Endothelial cell of umbilical vein (primary cell): ENCODE measurements at regions not wholly inside any gene's neighbourhood (a gene's known extent, or its start where the extent isn't known, plus 50 kb on each side); places are given as distances from the start of the nearest gene placed in this dataset.

Experiments used
- BruUV-seq: library from RNA; stranded (reverse); fragments of 400-500 nt; replicated peaks from 2 replicates; lab custom pipeline; 2021; lab: Mats Ljungman, UMichigan
- CTCF ChIA-PET: fragments of 300-600, 350-600 bp; sonication (Branson Sonifier 250); formaldehyde crosslinking; loops from one replicate; lab custom pipeline; 2021; ENCODE audit warnings: antibody characterized with exemption, inconsistent platforms; lab: Charles Lee
- POLR2A ChIA-PET: fragments of 300-600, 350-600 bp; sonication (Branson Sonifier 250); formaldehyde crosslinking; loops from one replicate; lab custom pipeline; 2021; ENCODE audit warnings: antibody characterized with exemption, inconsistent platforms; lab: Charles Lee
- DNase-seq: peaks from one replicate; pipeline ENCODE4 v3.0.0-alpha.2; 2011; ENCODE audit warnings: low read depth, low spot score
- FAIRE-seq: peaks from 2 replicates; lab custom pipeline; 2011; peaks lifted over from hg19 to GRCh38; lab: Jason Lieb, UNC
- H2AFZ ChIP-seq: 2 replicates; pipeline ENCODE4 v1.6.0; 2012; ENCODE audit warnings: low read depth, low read length, control low read depth, inconsistent platforms
- H3K27ac ChIP-seq: 2 replicates; pipeline ENCODE4 v1.5.1; 2011; ENCODE audit warnings: low read depth, mild to moderate bottlenecking, control low read depth, low read length, moderate library complexity; ENCODE audit not compliant: insufficient read depth
- H3K27me3 ChIP-seq, 2 experiments: 2 replicates each; pipeline versions ENCODE4 v1.6.0 to v1.6.1; 2011; ENCODE audit warnings: low read length in 2 of 2, mixed read lengths in 1 of 2; ENCODE audit not compliant: control insufficient read depth in 2 of 2, insufficient read depth in 2 of 2
- H3K36me3 ChIP-seq, 2 experiments: 2 replicates in 1 of 2; 3 replicates in 1 of 2; pipeline ENCODE4 v1.5.1; 2011; ENCODE audit warnings: low read length in 2 of 2, mild to moderate bottlenecking in 1 of 2, moderate library complexity in 1 of 2; ENCODE audit not compliant: control insufficient read depth in 2 of 2, insufficient read depth in 2 of 2; ENCODE audit errors: extremely low read depth in 1 of 2
- H3K4me1 ChIP-seq: 3 replicates; pipeline ENCODE4 v1.5.1; 2011; ENCODE audit warnings: mild to moderate bottlenecking, low read length; ENCODE audit not compliant: control insufficient read depth, insufficient read depth; ENCODE audit errors: extremely low read depth
- H3K4me2 ChIP-seq: 2 replicates; pipeline ENCODE4 v1.6.1; 2011; ENCODE audit warnings: low read length, control low read depth, mixed read lengths; ENCODE audit not compliant: insufficient read depth
- H3K4me3 ChIP-seq, 3 experiments: fragments of 200-600 bp in 1 of 3; sonication (generic), shearing (Covaris generic) in 1 of 3; replicated peaks in 1 of 3; 2 replicates each; pipeline ENCODE4 v1.5.1; 2011 to 2016; ENCODE audit warnings: control low read depth in 3 of 3, low read length in 3 of 3, mild to moderate bottlenecking in 2 of 3, inconsistent platforms in 1 of 3, low read depth in 1 of 3, moderate library complexity in 1 of 3; ENCODE audit not compliant: insufficient read depth in 1 of 3
- H3K79me2 ChIP-seq: 2 replicates; pipeline ENCODE4 v1.6.0; 2012; ENCODE audit warnings: low read length, inconsistent platforms; ENCODE audit not compliant: control insufficient read depth, insufficient read depth
- H3K9ac ChIP-seq: replicated peaks from 2 replicates; pipeline ENCODE3; 2011; ENCODE audit warnings: low read length, control low read depth; ENCODE audit not compliant: insufficient read depth; ENCODE audit errors: extremely low read depth
- H3K9me1 ChIP-seq: replicated peaks from 3 replicates; pipeline ENCODE4 v1.6.0; 2011; ENCODE audit warnings: mild to moderate bottlenecking, low read length; ENCODE audit not compliant: control insufficient read depth, insufficient read depth; ENCODE audit errors: extremely low read depth
- H3K9me3 ChIP-seq: replicated peaks from 2 replicates; pipeline ENCODE4 v1.5.1; 2012; ENCODE audit warnings: low read length, inconsistent platforms; ENCODE audit not compliant: control insufficient read depth, insufficient read depth
- H4K20me1 ChIP-seq: replicated peaks from 2 replicates; pipeline ENCODE3; 2011; ENCODE audit warnings: mild to moderate bottlenecking, low read length; ENCODE audit not compliant: control insufficient read depth, insufficient read depth; ENCODE audit errors: extremely low read depth
- EZH2 ChIP-seq: IDR thresholded peaks from 2 replicates; pipeline ENCODE4 v1.6.1; 2012; ENCODE audit warnings: borderline replicate concordance, low read depth, mild to moderate bottlenecking, moderate library complexity, low read length, inconsistent platforms; ENCODE audit not compliant: severe bottlenecking
- FOS ChIP-seq: IDR thresholded peaks from 2 replicates; pipeline ENCODE4 v1.6.1; 2011; ENCODE audit warnings: mild to moderate bottlenecking, low read length, moderate library complexity, borderline replicate concordance; ENCODE audit not compliant: insufficient read depth
- GATA2 ChIP-seq: IDR thresholded peaks from 2 replicates; pipeline ENCODE4 v1.7.0; 2011; ENCODE audit warnings: low read depth, mild to moderate bottlenecking, moderate library complexity, mixed read lengths, low read length; ENCODE audit not compliant: insufficient read length, insufficient read depth
- JUN ChIP-seq: IDR thresholded peaks from 2 replicates; pipeline ENCODE4 v1.6.1; 2011; ENCODE audit warnings: borderline replicate concordance, low read depth; ENCODE audit not compliant: insufficient read length, insufficient read depth
- MYC ChIP-seq: IDR thresholded peaks from one replicate; pipeline ENCODE4 v1.6.1; 2011; ENCODE audit warnings: mild to moderate bottlenecking, low read depth, low read length
- POLR2A ChIP-seq: IDR thresholded peaks from 2 replicates; pipeline ENCODE4 v1.6.1; 2012; ENCODE audit warnings: low read depth, mild to moderate bottlenecking, control low read depth, low read length
- POLR2AphosphoS5 ChIP-seq: IDR thresholded peaks from 2 replicates; pipeline ENCODE4 v1.6.1; 2012; ENCODE audit warnings: low read depth, mild to moderate bottlenecking, control low read depth, low read length, moderate library complexity; ENCODE audit not compliant: insufficient read depth
- dilution Hi-C: fragments of 300-500 bp; cut with MboI; formaldehyde crosslinking; loops from one replicate; pipeline ENCODE4 v1.15.0; 2019; ENCODE audit warnings: low sequenced_read_pairs; ENCODE audit not compliant: extremely low pct_ligation_motif_present
- intact Hi-C: fragments of 100-400 bp; cut with micrococcal nuclease; formaldehyde crosslinking; loops from one replicate; pipeline ENCODE4 v1.10.0; 2022
- TF ChIP-seq, protein P1 (sequence below): IDR thresholded peaks from 2 replicates; pipeline ENCODE4 v1.6.1; 2011; ENCODE audit not compliant: insufficient read depth, insufficient read length
- TF ChIP-seq, protein P2 (sequence below), 2 donors: IDR thresholded peaks; 1 replicate in 1 of 2; 2 replicates in 1 of 2; pipeline ENCODE4 v1.5.1; 2011; ENCODE audit warnings: low read length in 2 of 2, mild to moderate bottlenecking in 2 of 2, moderate library complexity in 2 of 2, control low read depth in 1 of 2, inconsistent platforms in 1 of 2, low read depth in 1 of 2; ENCODE audit not compliant: insufficient read depth in 1 of 2; ENCODE audit errors: extremely low read depth in 1 of 2

DNA sequence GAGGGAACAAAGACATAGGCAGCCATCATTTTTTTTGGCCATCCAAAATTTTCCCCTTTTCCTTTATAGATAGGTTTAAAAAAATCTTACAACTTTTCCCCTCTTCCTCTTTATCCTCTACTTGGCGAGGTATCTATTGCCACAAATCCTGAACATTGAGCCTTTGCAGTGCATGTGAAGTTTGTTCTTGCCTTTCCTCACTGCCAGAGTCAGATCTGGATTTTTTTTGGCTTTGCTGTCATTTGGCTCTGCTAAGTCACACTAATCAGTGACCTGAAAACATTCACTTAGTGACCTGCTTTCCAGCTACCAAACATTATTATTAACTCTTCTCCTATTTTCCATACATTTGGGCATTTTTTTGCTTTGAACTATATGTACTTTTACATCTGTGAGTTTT lies 249.2 kb upstream of the ZSWIM2 start:
- no peaks in the 10 kb centered on the region for H3K9me1 ChIP-seq
- TF ChIP-seq JUN (no peak), GATA2 (no peak), MYC (no peak), POLR2AphosphoS5 (no peak), EZH2 (no peak), POLR2A (no peak), FOS (no peak)
- TF ChIP-seq, protein P1, sequence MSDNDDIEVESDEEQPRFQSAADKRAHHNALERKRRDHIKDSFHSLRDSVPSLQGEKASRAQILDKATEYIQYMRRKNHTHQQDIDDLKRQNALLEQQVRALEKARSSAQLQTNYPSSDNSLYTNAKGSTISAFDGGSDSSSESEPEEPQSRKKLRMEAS, result no peak
- TF ChIP-seq, protein P2, sequence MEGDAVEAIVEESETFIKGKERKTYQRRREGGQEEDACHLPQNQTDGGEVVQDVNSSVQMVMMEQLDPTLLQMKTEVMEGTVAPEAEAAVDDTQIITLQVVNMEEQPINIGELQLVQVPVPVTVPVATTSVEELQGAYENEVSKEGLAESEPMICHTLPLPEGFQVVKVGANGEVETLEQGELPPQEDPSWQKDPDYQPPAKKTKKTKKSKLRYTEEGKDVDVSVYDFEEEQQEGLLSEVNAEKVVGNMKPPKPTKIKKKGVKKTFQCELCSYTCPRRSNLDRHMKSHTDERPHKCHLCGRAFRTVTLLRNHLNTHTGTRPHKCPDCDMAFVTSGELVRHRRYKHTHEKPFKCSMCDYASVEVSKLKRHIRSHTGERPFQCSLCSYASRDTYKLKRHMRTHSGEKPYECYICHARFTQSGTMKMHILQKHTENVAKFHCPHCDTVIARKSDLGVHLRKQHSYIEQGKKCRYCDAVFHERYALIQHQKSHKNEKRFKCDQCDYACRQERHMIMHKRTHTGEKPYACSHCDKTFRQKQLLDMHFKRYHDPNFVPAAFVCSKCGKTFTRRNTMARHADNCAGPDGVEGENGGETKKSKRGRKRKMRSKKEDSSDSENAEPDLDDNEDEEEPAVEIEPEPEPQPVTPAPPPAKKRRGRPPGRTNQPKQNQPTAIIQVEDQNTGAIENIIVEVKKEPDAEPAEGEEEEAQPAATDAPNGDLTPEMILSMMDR (IDR thresholded peaks at IDR 0.05; ENCODE audit: extremely low read depth in 1 of 2, insufficient read depth in 1 of 2, low read depth in 1 of 2, low read length in 2 of 2), result no peak
- H4K20me1 ChIP-seq, result no peaks in the 10 kb centered on the region
- H3K27me3 ChIP-seq, result no peaks in the 10 kb centered on the region
- DNase-seq (no peak), FAIRE-seq (no peak)
- no peak overlapping the region for H3K9ac ChIP-seq
- no peaks in the 10 kb centered on the region for H3K4me1 ChIP-seq
- no peak overlapping the region for H3K27ac ChIP-seq
- dilution Hi-C loops (no loop called here), intact Hi-C loops (no loop called here)
- BruUV-seq, result no TSS peak
- POLR2A ChIA-PET, result no interaction called here
- H3K79me2 ChIP-seq, result no peaks in the 10 kb centered on the region
- H3K4me3 ChIP-seq, result no peak overlapping the region
- CTCF ChIA-PET, result no interaction called here
- no peaks in the 10 kb centered on the region for H3K36me3 ChIP-seq
- H2AFZ ChIP-seq, result no peak overlapping the region
- no peak overlapping the region for H3K4me2 ChIP-seq
- no peaks in the 10 kb centered on the region for H3K9me3 ChIP-seq
